ENCODE measurements at regions not wholly inside any gene's neighbourhood (a gene's known extent, or its start where the extent isn't known, plus 50 kb on each side); places are given as distances from the start of the nearest gene placed in this dataset.

DNA sequence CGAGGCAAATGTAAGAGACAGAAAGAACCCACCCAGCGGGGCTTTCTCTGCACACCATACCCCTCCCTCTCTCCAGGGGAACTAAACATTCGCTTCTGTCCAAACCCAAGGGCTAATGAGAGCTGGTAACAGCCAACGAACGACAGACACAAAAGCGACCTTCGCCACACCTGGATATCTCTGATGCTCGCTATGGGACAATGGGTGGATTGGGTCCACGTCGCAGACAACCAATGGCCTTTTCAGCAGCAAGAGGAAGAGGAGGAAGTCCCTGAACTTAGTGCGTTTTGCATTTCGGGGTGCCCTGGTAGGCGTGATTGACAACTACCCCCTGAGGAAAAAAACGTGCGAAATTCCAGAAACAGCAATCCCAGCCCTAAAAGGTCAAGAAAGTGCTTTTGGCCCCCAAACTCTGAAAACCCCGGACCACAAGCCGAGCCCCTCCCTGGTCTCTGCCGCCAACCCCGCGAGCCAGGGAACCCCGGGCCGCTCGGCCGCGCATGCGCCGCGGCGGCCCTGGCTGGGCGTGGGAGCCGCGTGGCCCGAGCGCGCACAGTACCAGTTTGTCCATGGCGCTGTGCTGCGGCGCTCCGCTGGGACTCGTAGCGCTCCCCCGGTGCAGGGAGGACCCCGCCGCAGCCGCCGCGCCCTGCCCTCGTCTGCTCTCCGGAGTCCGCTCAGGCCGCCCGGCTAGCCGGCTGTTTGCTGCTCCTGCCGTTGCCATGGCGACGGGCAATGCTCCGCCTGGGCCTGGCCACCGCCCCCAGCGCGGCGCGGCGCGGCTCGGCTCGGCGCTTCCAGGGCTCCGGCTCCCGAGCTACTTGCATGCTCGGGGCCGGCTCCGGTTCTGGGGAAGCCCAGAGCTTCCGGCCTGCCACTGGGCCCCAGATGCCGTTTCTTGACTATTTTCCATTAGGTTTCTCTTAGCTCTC lies 66.9 kb upstream of the DNAH5 start:
- peak; percentile 96 for DNase-seq

DNA sequence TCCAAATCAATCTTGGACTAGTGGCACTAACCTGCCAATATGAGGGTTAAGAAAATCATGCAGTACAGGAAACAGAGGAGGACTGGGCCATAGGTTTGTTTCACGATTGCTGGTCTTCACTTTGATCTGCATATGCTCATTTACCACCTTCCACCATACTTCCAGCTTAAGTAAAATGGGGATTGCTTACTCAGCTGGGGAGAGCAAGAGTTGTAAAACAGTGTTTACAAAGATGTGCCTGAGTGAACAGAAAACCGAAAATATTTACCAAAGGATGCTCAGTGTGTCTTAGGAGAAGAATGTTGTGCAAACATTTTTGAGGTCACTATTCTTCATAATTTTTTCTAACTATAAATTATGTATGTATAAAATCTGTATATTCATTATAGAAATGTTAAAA lies 65.1 kb upstream of the DNAH5 start:
- DNase-seq, result no peak

GRCh38 chr5:14008819-14009311 lies 64.4 kb upstream of the DNAH5 start:
- peak; percentile 35 for DNase-seq

- no peak for DNase-seq
These were observed 62.5 kb upstream of the DNAH5 start for GRCh38 chr5:14006823-14007520.

- no peak for DNase-seq
These were observed 60.3 kb upstream of the DNAH5 start for GRCh38 chr5:14004598-14005394.

GRCh38 chr5:14003936-14004335 lies 59.4 kb upstream of the DNAH5 start:
- DNase-seq, result no peak

GRCh38 chr5:14003513-14003912 lies 59.0 kb upstream of the DNAH5 start:
- no peak for DNase-seq

DNA sequence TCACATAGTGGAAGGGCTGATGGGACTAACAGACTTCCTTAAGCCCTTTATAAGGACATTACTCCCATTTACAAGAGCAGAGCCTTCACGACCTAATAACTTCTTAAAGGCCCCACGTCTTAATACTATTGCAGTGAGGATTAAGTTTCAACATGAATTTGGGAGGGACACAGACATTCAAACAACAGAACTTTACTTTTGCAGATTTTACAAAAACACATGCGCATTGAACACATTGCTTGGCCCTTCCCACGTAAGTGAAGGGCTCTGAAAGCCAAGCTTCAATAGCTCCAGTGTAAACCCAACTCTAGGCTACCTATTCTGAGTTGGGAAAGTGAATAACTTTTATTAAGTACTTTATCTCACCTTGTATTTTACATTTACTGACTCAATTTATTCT lies 53.8 kb upstream of the DNAH5 start:
- DNase-seq, result no peak

- no peak for DNase-seq
These were observed 53.0 kb upstream of the DNAH5 start for GRCh38 chr5:13997514-13997913.

DNA sequence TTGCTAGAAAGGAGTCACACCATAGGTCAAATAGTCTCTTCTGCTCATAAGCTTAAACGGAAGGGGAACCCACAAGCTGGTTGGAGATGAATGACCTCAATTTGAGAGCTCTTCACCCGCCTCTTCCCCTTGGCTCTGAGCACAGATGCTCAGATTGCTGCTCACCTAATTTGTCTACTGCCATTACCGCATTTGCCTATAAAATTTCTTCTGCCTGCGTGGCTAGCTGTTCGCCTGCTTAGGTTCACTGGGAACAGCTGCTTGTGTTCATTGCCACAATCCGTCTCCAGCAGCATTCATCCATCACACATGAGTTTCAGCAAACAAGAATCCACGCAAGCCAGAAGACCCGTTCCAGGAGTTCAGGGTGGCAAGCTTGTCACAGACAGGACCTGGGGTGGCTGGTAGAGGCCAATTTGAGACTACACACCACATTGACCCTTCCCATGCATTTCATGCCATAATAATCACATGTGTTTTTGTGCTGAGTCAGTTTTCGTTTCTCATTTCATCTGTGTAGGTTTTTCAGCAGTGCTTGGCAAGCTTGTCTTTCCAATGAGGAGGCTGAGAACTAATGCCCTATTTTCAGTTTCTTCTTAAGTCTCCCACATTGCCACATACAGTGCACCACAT lies 50.2 kb upstream of the DNAH5 start:
- no peak for DNase-seq

Data from COR-L47 (cell line).